A549 (cell line): ENCODE measurements at regions not wholly inside any gene's neighbourhood (a gene's known extent, or its start where the extent isn't known, plus 50 kb on each side); places are given as distances from the start of the nearest gene placed in this dataset.

Experiments used
- ATAC-seq, 2 experiments: fragments of 200-7000 bp in 1 of 2; fragments of >200 bp in 1 of 2; cut with Nextera tagmentation in 1 of 2; cut with Tn5 transposase in 1 of 2; 3 replicates each; pipeline versions ENCODE4 v1.8.0 to v1.9.1; 2018 to 2020; ENCODE audit warnings: mild to moderate bottlenecking in 1 of 2, moderate library complexity in 1 of 2
- CTCF ChIA-PET: fragments of 300-600 bp; sonication (Branson Sonifier 250); formaldehyde crosslinking; extraction: SDS; loops from one replicate; lab custom pipeline; 2021; ENCODE audit warnings: antibody characterized with exemption, inconsistent platforms; lab: Yijun Ruan, JAX
- POLR2A ChIA-PET: fragments of 350-600 bp; formaldehyde crosslinking; extraction: SDS; loops from one replicate; lab custom pipeline; 2021; ENCODE audit warnings: antibody characterized with exemption, inconsistent platforms; lab: Yijun Ruan, JAX
- DNase-seq, 2 experiments: peaks; one replicate each; pipeline versions ENCODE4 v3.0.0 to v3.0.0-alpha.2; 2011 to 2016; ENCODE audit warnings: low read depth in 1 of 2, low spot score in 1 of 2
- FAIRE-seq: peaks from 2 replicates; lab custom pipeline; 2011; peaks lifted over from hg19 to GRCh38; lab: Jason Lieb, UNC
- H3K27ac ChIP-seq, 2 experiments: fragments of >200 bp; sonication (Bioruptor Twin); formaldehyde crosslinking; 3 replicates each; pipeline ENCODE4 v1.5.1; 2016 to 2017
- H3K4me1 ChIP-seq: fragments of >200 bp; sonication (Bioruptor Twin); formaldehyde crosslinking; 3 replicates; pipeline ENCODE4 v1.6.1; 2016
- H3K4me2 ChIP-seq: fragments of >200 bp; sonication (Bioruptor Twin); formaldehyde crosslinking; 3 replicates; pipeline ENCODE4 v1.6.1; 2016
- H3K4me3 ChIP-seq: fragments of >200 bp; sonication (Bioruptor Twin); formaldehyde crosslinking; 3 replicates; pipeline ENCODE4 v1.5.1; 2016
- H3K9me3 ChIP-seq: fragments of >200 bp; sonication (Bioruptor Twin); formaldehyde crosslinking; 3 replicates; pipeline ENCODE4 v1.6.1; 2016
- CEBPB ChIP-seq, 2 experiments: fragments of >200 bp in 1 of 2; sonication (Bioruptor Twin) in 1 of 2; formaldehyde crosslinking in 1 of 2; IDR thresholded peaks; 2 replicates each; pipeline ENCODE4 v1.6.1; 2012 to 2016
- CHD2 ChIP-seq: fragments of 150-350 bp; IDR thresholded peaks from 2 replicates; pipeline ENCODE4 v1.6.1; 2014; ENCODE audit warnings: low read length; ENCODE audit not compliant: partially characterized antibody
- EHF ChIP-seq: fragments of 250-450 bp; sonication (Bioruptor Pico); IDR thresholded peaks from 2 replicates; pipeline ENCODE4 v1.5.0; 2020; ENCODE audit warnings: mild to moderate bottlenecking
- EP300 ChIP-seq, 2 experiments: fragments of >200 bp; sonication (Bioruptor Twin); formaldehyde crosslinking; IDR thresholded peaks; 2 replicates in 1 of 2; 3 replicates in 1 of 2; pipeline ENCODE4 v1.6.1; 2016 to 2017
- FOSB ChIP-seq: fragments of 250-450 bp; sonication (Bioruptor Pico); IDR thresholded peaks from 2 replicates; pipeline ENCODE4 v1.5.0; 2020; ENCODE audit warnings: mild to moderate bottlenecking, moderate library complexity
- HDAC2 ChIP-seq: fragments of 200-600 bp; sonication (generic); IDR thresholded peaks from 2 replicates; pipeline ENCODE4 v1.6.1; 2016
- HOXB13 ChIP-seq: fragments of 250-450 bp; sonication (Bioruptor Pico); IDR thresholded peaks from 2 replicates; pipeline ENCODE4 v1.5.0; 2020; ENCODE audit warnings: low read depth, mild to moderate bottlenecking, moderate library complexity
- HOXB5 ChIP-seq: fragments of 250-450 bp; sonication (Bioruptor Pico); IDR thresholded peaks from 2 replicates; pipeline ENCODE4 v1.5.0; 2020; ENCODE audit warnings: mild to moderate bottlenecking, moderate library complexity
- KDM1A ChIP-seq: fragments of 200-600 bp; sonication (generic); IDR thresholded peaks from 2 replicates; pipeline ENCODE4 v1.6.1; 2016; ENCODE audit warnings: low read depth, mild to moderate bottlenecking
- KDM5A ChIP-seq: fragments of 200-600 bp; sonication (generic); IDR thresholded peaks from 2 replicates; pipeline ENCODE4 v1.6.1; 2016; ENCODE audit warnings: antibody characterized with exemption, mild to moderate bottlenecking
- MAX ChIP-seq: IDR thresholded peaks from 2 replicates; pipeline ENCODE4 v1.6.1; 2012
- MAZ ChIP-seq: fragments of 150-350 bp; IDR thresholded peaks from 2 replicates; pipeline ENCODE4 v1.6.1; 2014; ENCODE audit warnings: antibody characterized with exemption, low read depth, low read length, borderline replicate concordance
- NFE2L2 ChIP-seq: fragments of 150-350 bp; conservative IDR thresholded peaks from 2 replicates; pipeline ENCODE4 v1.6.1; 2014; ENCODE audit warnings: low read length
- NR3C1 ChIP-seq: fragments of >200 bp; sonication (Bioruptor Twin); formaldehyde crosslinking; IDR thresholded peaks from 3 replicates; pipeline ENCODE4 v1.6.1; 2017
- PHF8 ChIP-seq: fragments of 200-600 bp; sonication (generic); IDR thresholded peaks from 2 replicates; pipeline ENCODE4 v1.6.1; 2016; ENCODE audit warnings: low read depth, mild to moderate bottlenecking, antibody characterized with exemption, moderate library complexity, borderline replicate concordance
- POLR2A ChIP-seq: IDR thresholded peaks from 2 replicates; pipeline ENCODE4 v1.6.1; 2012; ENCODE audit warnings: mild to moderate bottlenecking, low read length
- RAD21 ChIP-seq, 2 experiments: fragments of >200 bp in 1 of 2; sonication (Bioruptor Twin) in 1 of 2; formaldehyde crosslinking in 1 of 2; IDR thresholded peaks in 1 of 2; conservative IDR thresholded peaks in 1 of 2; 2 replicates in 1 of 2; 3 replicates in 1 of 2; pipeline ENCODE4 v1.6.1; 2012 to 2018; ENCODE audit warnings: inconsistent platforms in 1 of 2
- RCOR1 ChIP-seq: fragments of 150-350 bp; IDR thresholded peaks from 2 replicates; pipeline ENCODE4 v1.6.1; 2014; ENCODE audit warnings: antibody characterized with exemption, low read length, low read depth
- RNF2 ChIP-seq: fragments of 200-600 bp; sonication (generic); IDR thresholded peaks from 2 replicates; pipeline ENCODE4 v1.6.1; 2016; ENCODE audit warnings: low read depth, mild to moderate bottlenecking, antibody characterized with exemption, moderate library complexity, borderline replicate concordance
- ZC3H11A ChIP-seq: fragments of 450-650 bp; IDR thresholded peaks from 2 replicates; pipeline ENCODE4 v1.6.1; 2014; ENCODE audit warnings: antibody characterized with exemption, mild to moderate bottlenecking
- ZFP36 ChIP-seq: fragments of 450-650 bp; IDR thresholded peaks from 2 replicates; pipeline ENCODE4 v1.6.1; 2014; ENCODE audit warnings: borderline replicate concordance; ENCODE audit not compliant: partially characterized antibody
- WGBS: methylation state at CpG from one replicate; pipeline ENCODE4 v1.1.6; 2017; ENCODE audit errors: missing lambda C conversion rate; 5-methylcytosine and 5-hydroxymethylcytosine counted together
- TF ChIP-seq, protein P1 (sequence below): fragments of 250-450 bp; sonication (Bioruptor Pico); IDR thresholded peaks from 2 replicates; pipeline ENCODE4 v1.5.0; 2021; ENCODE audit warnings: mild to moderate bottlenecking, moderate library complexity, borderline replicate concordance
- TF ChIP-seq, protein P2 (sequence below): fragments of >200 bp; sonication (Bioruptor Twin); formaldehyde crosslinking; IDR thresholded peaks from 2 replicates; pipeline ENCODE4 v1.6.1; 2016
- TF ChIP-seq, protein P3 (sequence below): fragments of 150-350 bp; IDR thresholded peaks from 2 replicates; pipeline ENCODE4 v1.6.1; 2014; ENCODE audit warnings: low read depth, mild to moderate bottlenecking, low read length

- no peak for DNase-seq
- FAIRE-seq = no peak
- Histone ChIP-seq H3K27ac (no peak overlapping the region), H3K9me3 (no peaks in the 10 kb centered on the region), H3K4me2 (no peak overlapping the region), H3K4me3 (no peak overlapping the region), H3K4me1 (no peaks in the 10 kb centered on the region)
- TF ChIP-seq EHF (no peak), FOSB (no peak), PHF8 (no peak), NFE2L2 (no peak), HOXB5 (CRISPR knock-in tag) (no peak), ZFP36 (no peak), CHD2 (no peak), MAX (no peak), KDM5A (no peak), RCOR1 (no peak), HDAC2 (no peak), EP300 (IDR thresholded peaks at IDR 0.05) (no peak), POLR2A (no peak), RAD21 (conservative IDR thresholded peaks at IDR 0.05 in 1 of 2, IDR thresholded peaks at IDR 0.05 in 1 of 2) (no peak)
- TF ChIP-seq, protein P1, sequence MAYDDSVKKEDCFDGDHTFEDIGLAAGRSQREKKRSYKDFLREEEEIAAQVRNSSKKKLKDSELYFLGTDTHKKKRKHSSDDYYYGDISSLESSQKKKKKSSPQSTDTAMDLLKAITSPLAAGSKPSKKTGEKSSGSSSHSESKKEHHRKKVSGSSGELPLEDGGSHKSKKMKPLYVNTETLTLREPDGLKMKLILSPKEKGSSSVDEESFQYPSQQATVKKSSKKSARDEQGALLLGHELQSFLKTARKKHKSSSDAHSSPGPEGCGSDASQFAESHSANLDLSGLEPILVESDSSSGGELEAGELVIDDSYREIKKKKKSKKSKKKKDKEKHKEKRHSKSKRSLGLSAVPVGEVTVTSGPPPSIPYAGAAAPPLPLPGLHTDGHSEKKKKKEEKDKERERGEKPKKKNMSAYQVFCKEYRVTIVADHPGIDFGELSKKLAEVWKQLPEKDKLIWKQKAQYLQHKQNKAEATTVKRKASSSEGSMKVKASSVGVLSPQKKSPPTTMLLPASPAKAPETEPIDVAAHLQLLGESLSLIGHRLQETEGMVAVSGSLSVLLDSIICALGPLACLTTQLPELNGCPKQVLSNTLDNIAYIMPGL = no peak
- TF ChIP-seq, protein P2, sequence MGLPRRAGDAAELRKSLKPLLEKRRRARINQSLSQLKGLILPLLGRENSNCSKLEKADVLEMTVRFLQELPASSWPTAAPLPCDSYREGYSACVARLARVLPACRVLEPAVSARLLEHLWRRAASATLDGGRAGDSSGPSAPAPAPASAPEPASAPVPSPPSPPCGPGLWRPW = no peak
- ATAC-seq = no peak
- 14% methylated on average over 4 of the region's 4 CpGs for WGBS
- POLR2A ChIA-PET = no interaction called here
- CTCF ChIA-PET = interaction anchor here (1.4 kb wide), 1 partner anchor 57 kb away, joined by 4 read pairs; no protein-coding TSS in a partner anchor
Measured at GRCh38 chr12:100675432-100675831, 101.9 kb downstream of the GAS2L3 start.

DNA sequence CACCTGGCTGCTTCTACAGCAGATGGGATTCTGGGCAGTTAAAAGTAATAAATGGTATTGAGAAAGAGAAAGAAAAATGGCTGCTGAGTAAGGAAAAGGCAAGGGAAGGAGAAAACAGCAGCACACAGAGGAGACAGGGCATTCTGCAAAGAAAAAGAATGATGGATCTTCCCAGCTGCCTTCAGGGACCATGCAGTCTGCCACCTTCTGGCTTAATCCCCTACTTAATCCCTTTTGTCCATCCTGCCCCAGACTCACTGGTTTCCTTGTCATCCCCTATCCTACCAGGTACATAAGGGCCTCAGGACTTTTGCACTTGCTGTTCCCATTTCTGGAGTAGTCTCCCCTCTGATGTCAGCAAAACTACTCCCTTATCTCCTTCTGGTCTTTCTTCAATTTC lies 107.6 kb downstream of the GAS2L3 start:
- TF ChIP-seq KDM1A (no peak), MAX (no peak), HOXB13 (CRISPR knock-in tag) (no peak), CEBPB (IDR thresholded peaks at IDR 0.05) (no peak), POLR2A (no peak)
- H3K4me1 ChIP-seq = no peaks in the 10 kb centered on the region
- no peak overlapping the region for H3K4me3 ChIP-seq
- FAIRE-seq (no peak), DNase-seq (no peak), ATAC-seq (no peak; a peak in 1 of 6 replicates)
- CTCF ChIA-PET = no interaction called here
- no peak overlapping the region for H3K27ac ChIP-seq
- POLR2A ChIA-PET = no interaction called here
- peaks cover 12% of the 10 kb centered on the region for H3K9me3 ChIP-seq
- no peak overlapping the region for H3K4me2 ChIP-seq

DNA sequence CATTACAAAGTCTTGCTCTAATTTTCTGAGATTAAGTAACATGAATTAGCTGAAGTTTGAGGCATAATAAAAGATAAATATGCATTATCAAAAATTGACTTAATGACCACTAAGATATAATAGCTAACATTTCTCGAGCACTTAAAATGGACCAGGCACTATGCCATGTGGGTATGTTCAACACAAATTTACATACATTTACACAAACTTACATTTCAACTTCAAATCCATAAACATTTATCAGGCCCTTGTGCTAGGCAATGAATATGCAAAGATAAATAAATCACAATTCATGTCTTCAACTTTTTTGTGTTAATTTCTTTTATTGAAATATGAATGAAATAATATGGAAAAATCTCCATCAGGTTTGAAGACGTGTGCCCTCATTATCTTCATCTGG lies 108.7 kb downstream of the GAS2L3 start:
- no peaks in the 10 kb centered on the region for H3K4me1 ChIP-seq
- FAIRE-seq (no peak), DNase-seq (no peak), ATAC-seq (no peak)
- CTCF ChIA-PET = interaction anchor here (0.6 to 1.8 kb wide), 3 partner anchors 9 to 398 kb away, joined by 3 to 5 read pairs (median 3); no protein-coding TSS in a partner anchor
- peaks cover 12% of the 10 kb centered on the region for H3K9me3 ChIP-seq
- no peak overlapping the region for H3K4me2 ChIP-seq
- H3K27ac ChIP-seq = no peak overlapping the region
- TF ChIP-seq ZC3H11A (no peak), NR3C1 (no peak), RNF2 (no peak), MAZ (no peak)
- TF ChIP-seq, protein P3, sequence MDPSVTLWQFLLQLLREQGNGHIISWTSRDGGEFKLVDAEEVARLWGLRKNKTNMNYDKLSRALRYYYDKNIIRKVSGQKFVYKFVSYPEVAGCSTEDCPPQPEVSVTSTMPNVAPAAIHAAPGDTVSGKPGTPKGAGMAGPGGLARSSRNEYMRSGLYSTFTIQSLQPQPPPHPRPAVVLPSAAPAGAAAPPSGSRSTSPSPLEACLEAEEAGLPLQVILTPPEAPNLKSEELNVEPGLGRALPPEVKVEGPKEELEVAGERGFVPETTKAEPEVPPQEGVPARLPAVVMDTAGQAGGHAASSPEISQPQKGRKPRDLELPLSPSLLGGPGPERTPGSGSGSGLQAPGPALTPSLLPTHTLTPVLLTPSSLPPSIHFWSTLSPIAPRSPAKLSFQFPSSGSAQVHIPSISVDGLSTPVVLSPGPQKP = no peak
- TF ChIP-seq, all 56 proteins: peak for 0
- POLR2A ChIA-PET = no interaction called here
- no peak overlapping the region for H3K4me3 ChIP-seq
- WGBS = 7% methylated on average over 2 of the region's 2 CpGs
